ENCODE measurements at regions not wholly inside any gene's neighbourhood (a gene's known extent, or its start where the extent isn't known, plus 50 kb on each side); places are given as distances from the start of the nearest gene placed in this dataset.

DNA sequence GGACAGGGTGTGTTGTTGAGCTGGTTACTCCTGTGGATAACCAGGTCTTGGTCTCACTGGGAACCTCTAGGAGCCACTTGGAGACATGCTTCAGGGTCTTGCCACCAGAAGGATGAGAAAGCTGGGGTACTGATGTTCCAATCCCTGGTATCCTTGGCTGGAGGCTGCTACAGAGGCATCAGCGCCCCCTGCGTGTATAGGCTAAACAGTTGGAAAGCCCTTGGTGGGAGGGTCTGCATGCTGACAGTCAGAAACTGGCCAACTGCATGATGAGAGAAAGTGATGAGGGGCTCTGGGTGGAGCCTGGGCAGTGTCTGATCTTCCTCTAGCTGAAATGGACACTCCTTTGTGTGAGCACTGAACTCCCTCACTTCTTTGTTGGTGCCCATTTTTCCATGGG is 536.9 kb downstream of the XYLT1 start:
- Histone ChIP-seq H3K79me1 (ENCODE audit: low read depth in 1 of 2, low read length in 2 of 2) (no peaks in the 10 kb centered on the region), H3K18ac (ENCODE audit: low read depth, low read length) (no peak overlapping the region), H3K4me3 (ENCODE audit: insufficient read depth, low read depth, low read length) (no peak overlapping the region), H3K9ac (ENCODE audit: low read depth, low read length) (no peak overlapping the region), H3K27me3 (ENCODE audit: control insufficient read depth, insufficient read depth, low read length) (no peaks in the 10 kb centered on the region), H3K4me2 (ENCODE audit: low read depth, low read length) (no peak overlapping the region), H2BK20ac (ENCODE audit: low read depth, low read length) (no peak overlapping the region), H2AK9ac (replicated peaks; ENCODE audit: low read depth, low read length, poor library complexity) (no peak overlapping the region), H3K14ac (replicated peaks; ENCODE audit: low read depth, low read length) (no peak overlapping the region), H2AK5ac (ENCODE audit: low read depth, low read length) (no peak overlapping the region), H2BK120ac (ENCODE audit: low read depth, low read length) (no peak overlapping the region), H2BK15ac (ENCODE audit: low read depth, low read length) (no peak overlapping the region), H3K23ac (ENCODE audit: low read depth, low read length) (no peak overlapping the region), H2BK5ac (ENCODE audit: low read depth, low read length, poor library complexity, severe bottlenecking) (no peak overlapping the region), H3K4me1 (ENCODE audit: control insufficient read depth, insufficient read depth, low read length) (no peaks in the 10 kb centered on the region), H3K4ac (ENCODE audit: low read depth, low read length) (no peak overlapping the region), H3K36me3 (ENCODE audit: control insufficient read depth, insufficient read depth, low read length) (no peaks in the 10 kb centered on the region), H4K91ac (ENCODE audit: insufficient read depth, low read depth, low read length) (no peak overlapping the region), H3K9me1 (ENCODE audit: insufficient read depth, low read length) (no peaks in the 10 kb centered on the region), H4K20me1 (ENCODE audit: insufficient read depth, low read length) (no peaks in the 10 kb centered on the region), H3K9me3 (ENCODE audit: control insufficient read depth, insufficient read depth, low read length) (peaks cover 5% of the 10 kb centered on the region; the same call in 1 of the 2 replicates), H3K27ac (ENCODE audit: insufficient read depth, low read length) (no peak overlapping the region), H3K56ac (ENCODE audit: extremely low read depth, insufficient read depth, low read length) (no peak overlapping the region), H2AFZ (replicated peaks; ENCODE audit: low read length, poor library complexity) (no peak overlapping the region), H4K8ac (ENCODE audit: low read depth in 2 of 2, low read length in 2 of 2) (no peak overlapping the region), H4K5ac (ENCODE audit: low read depth, low read length) (no peak overlapping the region)
- in situ Hi-C loops (cut with MboI; ENCODE audit: low sequenced_read_pairs) (no loop called here), dilution Hi-C loops (cut with HindIII; ENCODE audit: low sequenced_read_pairs, unreplicated experiment) (no loop called here), intact Hi-C loops (cut with micrococcal nuclease) (no loop called here)
- BruUV-seq (replicated peaks), result no TSS peak
- DNase-seq, result no peak
- ATAC-seq (ENCODE audit: low read depth), result no peak
- WGBS, 2 experiments (ENCODE audit: extremely low coverage in 2 of 2, insufficient read length in 1 of 2), result no CpG with 5 or more reads among the region's 2 CpGs
- POLR2A ChIA-PET (ENCODE audit: unreplicated experiment), result no interaction called here
- CTCF ChIA-PET, result no interaction called here
- TF ChIP-seq MAZ (IDR thresholded peaks at IDR 0.05; ENCODE audit: borderline replicate concordance, low read depth, low read length), result no peak
- TF ChIP-seq CEBPB (IDR thresholded peaks at IDR 0.05; ENCODE audit: low read depth, low read length), result no peak
- TF ChIP-seq POLR2A (IDR thresholded peaks at IDR 0.05; ENCODE audit: low read depth, low read length), result no peak
- TF ChIP-seq, protein P1, sequence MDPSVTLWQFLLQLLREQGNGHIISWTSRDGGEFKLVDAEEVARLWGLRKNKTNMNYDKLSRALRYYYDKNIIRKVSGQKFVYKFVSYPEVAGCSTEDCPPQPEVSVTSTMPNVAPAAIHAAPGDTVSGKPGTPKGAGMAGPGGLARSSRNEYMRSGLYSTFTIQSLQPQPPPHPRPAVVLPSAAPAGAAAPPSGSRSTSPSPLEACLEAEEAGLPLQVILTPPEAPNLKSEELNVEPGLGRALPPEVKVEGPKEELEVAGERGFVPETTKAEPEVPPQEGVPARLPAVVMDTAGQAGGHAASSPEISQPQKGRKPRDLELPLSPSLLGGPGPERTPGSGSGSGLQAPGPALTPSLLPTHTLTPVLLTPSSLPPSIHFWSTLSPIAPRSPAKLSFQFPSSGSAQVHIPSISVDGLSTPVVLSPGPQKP (IDR thresholded peaks at IDR 0.05; ENCODE audit: borderline replicate concordance, low read depth, low read length), result no peak
- TF ChIP-seq RFX5 (IDR thresholded peaks at IDR 0.05; ENCODE audit: low read depth, low read length), result no peak
- no peak for TF ChIP-seq MAFK (IDR thresholded peaks at IDR 0.05; ENCODE audit: low read depth, low read length)
- TF ChIP-seq, protein P2, sequence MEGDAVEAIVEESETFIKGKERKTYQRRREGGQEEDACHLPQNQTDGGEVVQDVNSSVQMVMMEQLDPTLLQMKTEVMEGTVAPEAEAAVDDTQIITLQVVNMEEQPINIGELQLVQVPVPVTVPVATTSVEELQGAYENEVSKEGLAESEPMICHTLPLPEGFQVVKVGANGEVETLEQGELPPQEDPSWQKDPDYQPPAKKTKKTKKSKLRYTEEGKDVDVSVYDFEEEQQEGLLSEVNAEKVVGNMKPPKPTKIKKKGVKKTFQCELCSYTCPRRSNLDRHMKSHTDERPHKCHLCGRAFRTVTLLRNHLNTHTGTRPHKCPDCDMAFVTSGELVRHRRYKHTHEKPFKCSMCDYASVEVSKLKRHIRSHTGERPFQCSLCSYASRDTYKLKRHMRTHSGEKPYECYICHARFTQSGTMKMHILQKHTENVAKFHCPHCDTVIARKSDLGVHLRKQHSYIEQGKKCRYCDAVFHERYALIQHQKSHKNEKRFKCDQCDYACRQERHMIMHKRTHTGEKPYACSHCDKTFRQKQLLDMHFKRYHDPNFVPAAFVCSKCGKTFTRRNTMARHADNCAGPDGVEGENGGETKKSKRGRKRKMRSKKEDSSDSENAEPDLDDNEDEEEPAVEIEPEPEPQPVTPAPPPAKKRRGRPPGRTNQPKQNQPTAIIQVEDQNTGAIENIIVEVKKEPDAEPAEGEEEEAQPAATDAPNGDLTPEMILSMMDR (conservative IDR thresholded peaks at IDR 0.05; ENCODE audit: low read depth, low read length), result no peak
- TF ChIP-seq FOS (IDR thresholded peaks at IDR 0.05; ENCODE audit: low read depth, low read length), result no peak
- no peak for TF ChIP-seq CHD1 (IDR thresholded peaks at IDR 0.05; ENCODE audit: low read depth, low read length)
- TF ChIP-seq RCOR1 (IDR thresholded peaks at IDR 0.05; ENCODE audit: insufficient replicate concordance, low read length), result no peak
- no peak for TF ChIP-seq SMC3 (IDR thresholded peaks at IDR 0.05; ENCODE audit: low read depth, low read length)
- TF ChIP-seq MXI1 (IDR thresholded peaks at IDR 0.05; ENCODE audit: borderline replicate concordance, low read depth, low read length), result no peak
- TF ChIP-seq, protein P3, sequence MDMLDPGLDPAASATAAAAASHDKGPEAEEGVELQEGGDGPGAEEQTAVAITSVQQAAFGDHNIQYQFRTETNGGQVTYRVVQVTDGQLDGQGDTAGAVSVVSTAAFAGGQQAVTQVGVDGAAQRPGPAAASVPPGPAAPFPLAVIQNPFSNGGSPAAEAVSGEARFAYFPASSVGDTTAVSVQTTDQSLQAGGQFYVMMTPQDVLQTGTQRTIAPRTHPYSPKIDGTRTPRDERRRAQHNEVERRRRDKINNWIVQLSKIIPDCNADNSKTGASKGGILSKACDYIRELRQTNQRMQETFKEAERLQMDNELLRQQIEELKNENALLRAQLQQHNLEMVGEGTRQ (IDR thresholded peaks at IDR 0.05; ENCODE audit: low read depth, low read length), result no peak
